NT2/D1 (cell line): ENCODE measurements at regions not wholly inside any gene's neighbourhood (a gene's known extent, or its start where the extent isn't known, plus 50 kb on each side); places are given as distances from the start of the nearest gene placed in this dataset.

Experiments
- SUZ12 ChIP-seq: IDR thresholded peaks from 2 replicates; pipeline ENCODE4 v1.6.1; 2011; ENCODE audit not compliant: insufficient read length, insufficient read depth; ENCODE audit errors: extremely low read depth
- ZNF274 ChIP-seq: IDR thresholded peaks from 2 replicates; pipeline ENCODE4 v1.6.1; 2011; ENCODE audit warnings: mild to moderate bottlenecking, low read depth, low read length

- no peak for TF ChIP-seq ZNF274
- no peak for TF ChIP-seq SUZ12
Measured at GRCh38 chr3:8296461-8296860, 205.2 kb upstream of the LMCD1 start.
